ENCODE measurements at regions not wholly inside any gene's neighbourhood (a gene's known extent, or its start where the extent isn't known, plus 50 kb on each side); places are given as distances from the start of the nearest gene placed in this dataset.

- no peak overlapping the region for H3K4me3 ChIP-seq (ENCODE audit: low read depth, low read length)
- no peak for DNase-seq (ENCODE audit: low read depth)
- TF ChIP-seq CTCF (conservative IDR thresholded peaks at IDR 0.05; ENCODE audit: low read depth, low read length): no peak
Measured at GRCh38 chr1:57686306-57686705, 262.4 kb upstream of the DAB1 start.

DNA sequence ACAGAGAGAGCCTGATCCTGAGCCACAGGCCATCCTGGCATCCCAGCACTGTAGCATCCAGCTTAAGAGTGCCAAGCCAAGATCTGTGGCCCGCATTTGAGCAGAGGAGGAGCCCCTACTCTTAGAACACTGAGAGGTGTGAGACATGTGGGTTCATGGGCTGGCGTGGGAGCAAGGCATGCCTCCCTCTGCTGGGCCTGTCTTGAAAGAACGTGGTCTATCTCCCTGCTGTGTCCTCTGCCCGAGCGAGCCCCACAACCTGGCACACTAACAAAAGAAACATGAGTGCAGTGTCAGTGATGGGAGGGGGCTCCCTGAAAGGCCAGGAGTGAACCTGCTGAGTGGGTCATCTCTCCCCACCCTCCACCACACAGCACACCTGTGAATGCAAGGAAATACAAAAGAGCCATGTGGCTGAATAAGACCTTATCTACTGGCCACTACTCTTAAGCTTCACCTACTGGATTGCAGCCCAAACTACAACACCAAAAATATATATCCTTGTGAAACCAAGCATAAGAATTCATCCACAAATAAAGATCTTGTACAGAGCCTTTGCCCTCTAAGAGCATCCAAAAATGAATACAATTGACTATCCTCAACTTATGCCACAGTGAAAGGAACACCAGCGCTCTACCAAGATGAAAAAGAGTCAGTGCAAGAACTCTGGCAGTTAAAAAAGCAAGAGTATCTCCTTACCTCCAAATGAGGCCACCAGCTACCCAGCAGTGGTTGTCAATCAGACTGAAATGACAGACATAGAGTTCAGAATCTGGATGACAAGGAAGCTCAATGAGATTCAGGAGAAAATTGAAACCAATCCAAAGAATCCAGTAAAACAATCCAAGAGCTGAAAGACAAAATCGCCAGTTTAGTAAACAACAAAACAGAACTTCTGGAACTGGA is 259.4 kb upstream of the DAB1 start:
- TF ChIP-seq CTCF (conservative IDR thresholded peaks at IDR 0.05; ENCODE audit: low read depth, low read length): peak; percentile 9
- no peak for DNase-seq (ENCODE audit: low read depth)
- no peak overlapping the region for H3K4me3 ChIP-seq (ENCODE audit: low read depth, low read length)

DNA sequence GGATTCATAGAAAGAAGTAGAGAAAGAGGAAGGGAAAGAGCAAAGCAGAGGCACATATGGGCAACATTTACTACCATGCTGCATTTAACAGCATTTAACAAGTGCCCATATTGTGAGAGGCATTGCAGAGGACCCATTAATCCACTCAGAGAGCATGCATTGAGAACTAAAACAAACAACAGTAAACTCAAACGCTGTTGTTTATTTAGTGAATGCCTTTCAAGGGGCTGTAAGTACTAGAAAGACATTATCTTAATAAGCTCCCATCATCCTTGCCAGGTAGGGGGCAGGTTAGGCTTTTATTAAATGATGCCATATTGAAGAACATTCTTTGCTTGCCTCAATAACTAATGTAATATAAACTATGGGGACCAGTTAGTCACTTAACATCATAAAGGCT is 254.3 kb upstream of the DAB1 start:
- DNase-seq (ENCODE audit: low read depth): no peak
- no peak overlapping the region for H3K4me3 ChIP-seq (ENCODE audit: low read depth, low read length)
- no peak for TF ChIP-seq CTCF (conservative IDR thresholded peaks at IDR 0.05; ENCODE audit: low read depth, low read length)

GRCh38 chr1:57675776-57676175 is 251.9 kb upstream of the DAB1 start:
- H3K4me3 ChIP-seq (ENCODE audit: low read depth, low read length): no peak overlapping the region
- no peak for DNase-seq (ENCODE audit: low read depth)
- no peak for TF ChIP-seq CTCF (conservative IDR thresholded peaks at IDR 0.05; ENCODE audit: low read depth, low read length)

DNA sequence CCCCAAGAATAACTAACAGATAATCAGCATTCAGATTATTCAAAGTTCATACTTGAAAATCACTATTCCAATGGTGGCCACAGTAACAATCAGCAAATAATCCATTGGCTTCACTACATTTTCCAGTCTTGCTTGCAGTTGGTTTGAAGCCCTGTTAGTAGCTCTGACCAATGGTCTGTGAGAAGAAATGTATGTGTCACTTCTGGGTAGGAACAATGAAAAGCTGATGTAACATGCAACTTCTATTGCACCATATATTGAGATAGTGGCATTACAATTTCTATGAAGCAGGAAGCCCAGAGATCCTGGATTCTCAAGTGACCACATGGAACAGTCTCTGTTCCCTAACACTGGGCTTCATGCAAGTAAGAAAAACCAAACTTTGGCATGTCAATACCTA is 250.9 kb upstream of the DAB1 start:
- DNase-seq (ENCODE audit: low read depth): peak; percentile 42
- H3K4me3 ChIP-seq (ENCODE audit: low read depth, low read length): no peak overlapping the region
- TF ChIP-seq CTCF (conservative IDR thresholded peaks at IDR 0.05; ENCODE audit: low read depth, low read length): no peak

- H3K4me3 ChIP-seq (ENCODE audit: low read depth, low read length): no peak overlapping the region
- DNase-seq (ENCODE audit: low read depth): peak; percentile 26
- TF ChIP-seq CTCF (conservative IDR thresholded peaks at IDR 0.05; ENCODE audit: low read depth, low read length): no peak
Measured at GRCh38 chr1:57672346-57673140, 248.7 kb upstream of the DAB1 start.
